GM12891 (cell line): ENCODE measurements at regions not wholly inside any gene's neighbourhood (a gene's known extent, or its start where the extent isn't known, plus 50 kb on each side); places are given as distances from the start of the nearest gene placed in this dataset.
"Not testable (repeated sequence)": the region's sequence is repeated elsewhere in the genome, so short reads cannot be mapped to it uniquely, and the experiment has no call there.

ENCODE experiments used
- DNase-seq: peaks from one replicate; pipeline ENCODE4 v3.0.0; 2011; ENCODE audit warnings: low spot score; ENCODE audit not compliant: insufficient read length
- FAIRE-seq: peaks from 2 replicates; lab custom pipeline; 2011; peaks lifted over from hg19 to GRCh38; lab: Jason Lieb, UNC
- PAX5 ChIP-seq: IDR thresholded peaks from 2 replicates; pipeline ENCODE4 v1.6.1; 2011; ENCODE audit warnings: low read length, moderate library complexity, mild to moderate bottlenecking; ENCODE audit not compliant: insufficient read depth, severe bottlenecking
- POLR2A ChIP-seq: IDR thresholded peaks from 2 replicates; pipeline ENCODE4 v1.6.1; 2011; ENCODE audit warnings: low read depth, low read length, control low read depth
- POLR2AphosphoS5 ChIP-seq: IDR thresholded peaks from 2 replicates; pipeline ENCODE4 v1.6.1; 2011; ENCODE audit warnings: low read depth, low read length, control low read depth
- POU2F2 ChIP-seq: IDR thresholded peaks from 2 replicates; pipeline ENCODE4 v1.6.1; 2011; ENCODE audit warnings: low read depth, mild to moderate bottlenecking, control low read depth, low read length, moderate library complexity
- SPI1 ChIP-seq: IDR thresholded peaks from 2 replicates; pipeline ENCODE4 v1.6.1; 2011; ENCODE audit warnings: low read depth, low read length, control low read depth
- TAF1 ChIP-seq: IDR thresholded peaks from 2 replicates; pipeline ENCODE4 v1.6.1; 2011; ENCODE audit warnings: low read depth, low read length, control low read depth

GRCh38 chr16:25608002-25608401 lies 83.8 kb upstream of the HS3ST4 start:
- no peak for DNase-seq
- TF ChIP-seq PAX5 (no peak), POLR2AphosphoS5 (no peak), SPI1 (no peak), POLR2A (no peak), TAF1 (no peak), POU2F2 (no peak)
- FAIRE-seq, result no peak

- no peak for FAIRE-seq
- no peak for DNase-seq
- no peak for TF ChIP-seq SPI1
These were observed 85.7 kb upstream of the HS3ST4 start for GRCh38 chr16:25606069-25606468.

- no peak for FAIRE-seq
- no peak for TF ChIP-seq POU2F2
- TF ChIP-seq SPI1, result no peak
- TF ChIP-seq POLR2AphosphoS5, result no peak
- TF ChIP-seq TAF1, result no peak
- no peak for TF ChIP-seq POLR2A
- no peak for TF ChIP-seq PAX5
- DNase-seq, result no peak
These were observed 86.4 kb upstream of the HS3ST4 start for GRCh38 chr16:25605381-25605780.

- DNase-seq, FAIRE-seq: not testable (repeated sequence)
These were observed 90.5 kb upstream of the HS3ST4 start for GRCh38 chr16:25601306-25601705.

GRCh38 chr16:25596194-25596593 lies 95.6 kb upstream of the HS3ST4 start:
- FAIRE-seq, result no peak
- DNase-seq, result no peak
- TF ChIP-seq POLR2A, result no peak
- no peak for TF ChIP-seq SPI1
- TF ChIP-seq POU2F2, result no peak
- TF ChIP-seq TAF1, result no peak
- TF ChIP-seq PAX5, result no peak

GRCh38 chr16:25593260-25593659 lies 98.5 kb upstream of the HS3ST4 start:
- TF ChIP-seq POLR2A (no peak), TAF1 (no peak), PAX5 (no peak), POU2F2 (no peak), POLR2AphosphoS5 (no peak), SPI1 (no peak)
- FAIRE-seq (no peak), DNase-seq (no peak)

GRCh38 chr16:25587783-25588182 lies 104.0 kb upstream of the HS3ST4 start:
- DNase-seq, result no peak
- TF ChIP-seq PAX5 (no peak), TAF1 (no peak), POLR2A (no peak), POU2F2 (no peak), SPI1 (no peak), POLR2AphosphoS5 (no peak)
- FAIRE-seq, result no peak

- no peak for TF ChIP-seq TAF1
- DNase-seq, result no peak
- no peak for FAIRE-seq
These were observed 104.9 kb upstream of the HS3ST4 start for GRCh38 chr16:25586826-25587225.

GRCh38 chr16:25585526-25585925 lies 106.2 kb upstream of the HS3ST4 start:
- no peak for DNase-seq
- TF ChIP-seq SPI1 (0 out of 2 replicates have a peak, but pooled peaks have one; percentile 22), PAX5 (no peak), POLR2AphosphoS5 (no peak), TAF1 (no peak), POLR2A (no peak), POU2F2 (no peak)
- no peak for FAIRE-seq

- no peak for TF ChIP-seq PAX5
- no peak for FAIRE-seq
These were observed 111.7 kb upstream of the HS3ST4 start for GRCh38 chr16:25580041-25580440.

GRCh38 chr16:25575363-25575762 lies 116.4 kb upstream of the HS3ST4 start:
- DNase-seq (no peak), FAIRE-seq (no peak)
- no peak for TF ChIP-seq PAX5
- no peak for TF ChIP-seq POLR2AphosphoS5
- no peak for TF ChIP-seq POLR2A
- TF ChIP-seq POU2F2, result no peak
- TF ChIP-seq SPI1, result no peak
- no peak for TF ChIP-seq TAF1

More at GRCh38 chr16:25580041-25580440, 111.7 kb upstream of the HS3ST4 start:
- no peak for DNase-seq
